ENCODE measurements at regions not wholly inside any gene's neighbourhood (a gene's known extent, or its start where the extent isn't known, plus 50 kb on each side); places are given as distances from the start of the nearest gene placed in this dataset.

- no peak overlapping the region; the same call in 1 of the 2 replicates for H3K9ac ChIP-seq (ENCODE audit: low read length)
These were observed 100.7 kb upstream of the WAC start for GRCh38 chr10:28432210-28432676.

GRCh38 chr10:28434063-28434462, 98.9 kb upstream of the WAC start:
- Histone ChIP-seq H4K20me1 (ENCODE audit: insufficient read depth, low read depth, low read length) (no peaks in the 10 kb centered on the region), H3K4me2 (ENCODE audit: low read depth, low read length, poor library complexity, severe bottlenecking) (no peak overlapping the region), H3K4me1 (ENCODE audit: low read length) (no peaks in the 10 kb centered on the region), H3K79me2 (ENCODE audit: low read length) (no peaks in the 10 kb centered on the region), H3K36me3 (ENCODE audit: insufficient read depth, low read length) (no peaks in the 10 kb centered on the region), H3K27me3 (ENCODE audit: low read length) (0 out of 2 replicates have a peak, but pooled peaks cover 3% of the 10 kb centered on the region), H3K27ac (ENCODE audit: low read length) (no peak overlapping the region), H3K4me3 (ENCODE audit: low read length) (no peak overlapping the region), H2AFZ (ENCODE audit: low read length) (no peak overlapping the region), H3K9me2 (replicated peaks; ENCODE audit: insufficient read depth, low read length) (no peaks in the 10 kb centered on the region), H3K9ac (ENCODE audit: low read length) (no peak overlapping the region), H3K9me3 (ENCODE audit: low read length) (peaks cover 5% of the 10 kb centered on the region; the same call in 1 of the 2 replicates)
- DNase-seq = no peak

More at GRCh38 chr10:28432210-28432676, 100.7 kb upstream of the WAC start:
- peak; percentile 63 for DNase-seq
- peak overlapping the region; percentile 58 for H3K4me2 ChIP-seq (ENCODE audit: low read depth, low read length, poor library complexity, severe bottlenecking)
- no peaks in the 10 kb centered on the region for H3K36me3 ChIP-seq (ENCODE audit: insufficient read depth, low read length)
- H3K27me3 ChIP-seq (ENCODE audit: low read length) = no peaks in the 10 kb centered on the region
- no peak overlapping the region for H3K4me3 ChIP-seq (ENCODE audit: low read length)
- H3K79me2 ChIP-seq (ENCODE audit: low read length) = no peaks in the 10 kb centered on the region
- H3K27ac ChIP-seq (ENCODE audit: low read length) = no peak overlapping the region
- no peaks in the 10 kb centered on the region for H4K20me1 ChIP-seq (ENCODE audit: insufficient read depth, low read depth, low read length)
- H3K9me2 ChIP-seq (replicated peaks; ENCODE audit: insufficient read depth, low read length) = no peaks in the 10 kb centered on the region
- H3K9me3 ChIP-seq (ENCODE audit: low read length) = peaks cover 5% of the 10 kb centered on the region; the same call in 1 of the 2 replicates
- no peaks in the 10 kb centered on the region for H3K4me1 ChIP-seq (ENCODE audit: low read length)
- H2AFZ ChIP-seq (ENCODE audit: low read length) = peak overlapping the region; percentile 85

- H2AFZ ChIP-seq (ENCODE audit: low read length) = no peak overlapping the region
- H3K4me3 ChIP-seq (ENCODE audit: low read length) = no peak overlapping the region
- H3K9me2 ChIP-seq (replicated peaks; ENCODE audit: insufficient read depth, low read length) = no peaks in the 10 kb centered on the region
- H3K79me2 ChIP-seq (ENCODE audit: low read length) = no peaks in the 10 kb centered on the region
- no peak overlapping the region for H3K4me2 ChIP-seq (ENCODE audit: low read depth, low read length, poor library complexity, severe bottlenecking)
- no peak overlapping the region for H3K27ac ChIP-seq (ENCODE audit: low read length)
- no peak overlapping the region for H3K9ac ChIP-seq (ENCODE audit: low read length)
- no peaks in the 10 kb centered on the region for H3K9me3 ChIP-seq (ENCODE audit: low read length)
- DNase-seq = no peak
- no peaks in the 10 kb centered on the region for H4K20me1 ChIP-seq (ENCODE audit: insufficient read depth, low read depth, low read length)
- no peaks in the 10 kb centered on the region for H3K4me1 ChIP-seq (ENCODE audit: low read length)
- 0 out of 2 replicates have a peak, but pooled peaks cover 3% of the 10 kb centered on the region for H3K27me3 ChIP-seq (ENCODE audit: low read length)
- no peaks in the 10 kb centered on the region for H3K36me3 ChIP-seq (ENCODE audit: insufficient read depth, low read length)
These were observed 90.5 kb upstream of the WAC start for GRCh38 chr10:28442403-28442802.

- H3K4me1 ChIP-seq (ENCODE audit: low read length) = no peaks in the 10 kb centered on the region
These were observed 88.9 kb upstream of the WAC start for GRCh38 chr10:28444031-28444430.

GRCh38 chr10:28445516-28445915, 87.4 kb upstream of the WAC start:
- Histone ChIP-seq H3K9ac (ENCODE audit: low read length) (no peak overlapping the region), H3K9me3 (ENCODE audit: low read length) (no peaks in the 10 kb centered on the region), H3K4me3 (ENCODE audit: low read length) (no peak overlapping the region)

More at GRCh38 chr10:28444031-28444430, 88.9 kb upstream of the WAC start:
- no peaks in the 10 kb centered on the region for H3K79me2 ChIP-seq (ENCODE audit: low read length)
- H3K9me3 ChIP-seq (ENCODE audit: low read length) = no peaks in the 10 kb centered on the region
- H3K36me3 ChIP-seq (ENCODE audit: insufficient read depth, low read length) = no peaks in the 10 kb centered on the region
- H3K4me2 ChIP-seq (ENCODE audit: low read depth, low read length, poor library complexity, severe bottlenecking) = no peak overlapping the region
- no peaks in the 10 kb centered on the region for H3K9me2 ChIP-seq (replicated peaks; ENCODE audit: insufficient read depth, low read length)
- no peaks in the 10 kb centered on the region for H3K27me3 ChIP-seq (ENCODE audit: low read length)
- no peaks in the 10 kb centered on the region for H4K20me1 ChIP-seq (ENCODE audit: insufficient read depth, low read depth, low read length)
- no peak overlapping the region for H2AFZ ChIP-seq (ENCODE audit: low read length)
- no peak overlapping the region for H3K9ac ChIP-seq (ENCODE audit: low read length)
- no peak overlapping the region for H3K27ac ChIP-seq (ENCODE audit: low read length)
- no peak overlapping the region for H3K4me3 ChIP-seq (ENCODE audit: low read length)
- no peak for DNase-seq

GRCh38 chr10:28449382-28449781, 83.5 kb upstream of the WAC start:
- no peaks in the 10 kb centered on the region for H3K27me3 ChIP-seq (ENCODE audit: low read length)

More at GRCh38 chr10:28445516-28445915, 87.4 kb upstream of the WAC start:
- Histone ChIP-seq H3K4me2 (ENCODE audit: low read depth, low read length, poor library complexity, severe bottlenecking) (no peak overlapping the region), H3K79me2 (ENCODE audit: low read length) (no peaks in the 10 kb centered on the region), H3K36me3 (ENCODE audit: insufficient read depth, low read length) (no peaks in the 10 kb centered on the region), H3K27ac (ENCODE audit: low read length) (no peak overlapping the region), H3K9me2 (replicated peaks; ENCODE audit: insufficient read depth, low read length) (no peaks in the 10 kb centered on the region), H2AFZ (ENCODE audit: low read length) (no peak overlapping the region), H4K20me1 (ENCODE audit: insufficient read depth, low read depth, low read length) (no peaks in the 10 kb centered on the region), H3K4me1 (ENCODE audit: low read length) (no peaks in the 10 kb centered on the region), H3K27me3 (ENCODE audit: low read length) (no peaks in the 10 kb centered on the region)
- no peak for DNase-seq

GRCh38 chr10:28449926-28450325, 83.0 kb upstream of the WAC start:
- Histone ChIP-seq H3K9me3 (ENCODE audit: low read length) (no peaks in the 10 kb centered on the region), H3K4me1 (ENCODE audit: low read length) (no peaks in the 10 kb centered on the region), H4K20me1 (ENCODE audit: insufficient read depth, low read depth, low read length) (no peaks in the 10 kb centered on the region), H3K27me3 (ENCODE audit: low read length) (no peaks in the 10 kb centered on the region), H3K27ac (ENCODE audit: low read length) (no peak overlapping the region), H2AFZ (ENCODE audit: low read length) (no peak overlapping the region), H3K36me3 (ENCODE audit: insufficient read depth, low read length) (no peaks in the 10 kb centered on the region), H3K4me3 (ENCODE audit: low read length) (no peak overlapping the region), H3K9me2 (replicated peaks; ENCODE audit: insufficient read depth, low read length) (no peaks in the 10 kb centered on the region), H3K79me2 (ENCODE audit: low read length) (no peaks in the 10 kb centered on the region), H3K4me2 (ENCODE audit: low read depth, low read length, poor library complexity, severe bottlenecking) (no peak overlapping the region), H3K9ac (ENCODE audit: low read length) (no peak overlapping the region)
- no peak for DNase-seq

More at GRCh38 chr10:28449382-28449781, 83.5 kb upstream of the WAC start:
- Histone ChIP-seq H3K4me1 (ENCODE audit: low read length) (no peaks in the 10 kb centered on the region), H3K4me2 (ENCODE audit: low read depth, low read length, poor library complexity, severe bottlenecking) (no peak overlapping the region), H3K27ac (ENCODE audit: low read length) (no peak overlapping the region), H3K79me2 (ENCODE audit: low read length) (no peaks in the 10 kb centered on the region), H3K9ac (ENCODE audit: low read length) (no peak overlapping the region), H3K9me2 (replicated peaks; ENCODE audit: insufficient read depth, low read length) (no peaks in the 10 kb centered on the region), H3K9me3 (ENCODE audit: low read length) (no peaks in the 10 kb centered on the region), H4K20me1 (ENCODE audit: insufficient read depth, low read depth, low read length) (no peaks in the 10 kb centered on the region), H3K4me3 (ENCODE audit: low read length) (no peak overlapping the region), H3K36me3 (ENCODE audit: insufficient read depth, low read length) (no peaks in the 10 kb centered on the region), H2AFZ (ENCODE audit: low read length) (no peak overlapping the region)
- no peak for DNase-seq

GRCh38 chr10:28453926-28454325, 79.0 kb upstream of the WAC start:
- no peaks in the 10 kb centered on the region for H3K27me3 ChIP-seq (ENCODE audit: low read length)

More at GRCh38 chr10:28453926-28454325, 79.0 kb upstream of the WAC start:
- H4K20me1 ChIP-seq (ENCODE audit: insufficient read depth, low read depth, low read length) = no peaks in the 10 kb centered on the region
- DNase-seq = no peak
- H3K27ac ChIP-seq (ENCODE audit: low read length) = no peak overlapping the region
- H2AFZ ChIP-seq (ENCODE audit: low read length) = no peak overlapping the region
- H3K4me2 ChIP-seq (ENCODE audit: low read depth, low read length, poor library complexity, severe bottlenecking) = no peak overlapping the region
- H3K4me1 ChIP-seq (ENCODE audit: low read length) = no peaks in the 10 kb centered on the region
- no peak overlapping the region for H3K4me3 ChIP-seq (ENCODE audit: low read length)
- H3K79me2 ChIP-seq (ENCODE audit: low read length) = no peaks in the 10 kb centered on the region
- no peaks in the 10 kb centered on the region for H3K9me3 ChIP-seq (ENCODE audit: low read length)
- H3K9ac ChIP-seq (ENCODE audit: low read length) = no peak overlapping the region
- H3K9me2 ChIP-seq (replicated peaks; ENCODE audit: insufficient read depth, low read length) = no peaks in the 10 kb centered on the region
- H3K36me3 ChIP-seq (ENCODE audit: insufficient read depth, low read length) = no peaks in the 10 kb centered on the region

Measured in Karpas-422 (cell line).